Left cardiac atrium (tissue), 4 donors: ENCODE measurements at regions not wholly inside any gene's neighbourhood (a gene's known extent, or its start where the extent isn't known, plus 50 kb on each side); places are given as distances from the start of the nearest gene placed in this dataset.
"Not testable (repeated sequence)": the region's sequence is repeated elsewhere in the genome, so short reads cannot be mapped to it uniquely, and the experiment has no call there.

Experiments used
- ATAC-seq, 2 donors: fragments of 200-7000 bp; cut with Tn5 transposase; one replicate each; pipeline ENCODE4 v1.9.1; 2020; ENCODE audit warnings: mild to moderate bottlenecking in 2 of 2, moderate library complexity in 2 of 2
- DNase-seq: peaks from one replicate; pipeline ENCODE4 v3.0.0-alpha.2; 2020
- intact Hi-C, 2 donors: fragments of 100-400 bp; cut with DNase I; formaldehyde crosslinking; loops; one replicate each; pipeline versions ENCODE4 v1.14.1 to v1.15.1; 2022 to 2023
- microRNA-seq, 2 donors: library from miRNA; unstranded; fragments of <30 nt; microRNA quantifications; one replicate each; pipeline ENCODE4 v1.2.0, GENCODE V29; 2020
- donor health status: DM: no; HTN: yes; CAD: no.
- donor health status: DM: no; HTN: yes; CAD: no; lungs with severe emphysema.
- donor health status: DM: yes; HTN: yes; CAD: no.
- donor health status: Dilated cardiomyopathy.

DNA sequence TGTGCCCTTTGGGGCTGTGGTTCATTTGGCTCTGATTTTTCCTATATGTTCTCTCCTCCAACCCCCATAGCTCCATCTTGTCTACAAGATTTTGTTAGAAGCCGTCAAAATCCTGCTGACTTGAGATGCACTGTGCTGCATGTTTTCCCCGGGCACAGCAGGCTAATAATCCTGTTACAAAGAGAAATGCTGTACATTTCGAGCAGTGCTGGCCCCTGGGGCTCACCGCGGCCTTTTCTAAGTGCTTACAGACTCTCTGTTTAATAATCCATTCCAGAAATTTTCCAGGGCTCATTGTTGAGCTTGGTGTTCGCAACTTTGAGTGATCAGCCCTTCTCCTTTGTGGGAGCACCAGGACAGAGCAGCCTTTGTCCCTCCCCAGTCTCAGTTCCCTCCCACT, 158.6 kb downstream of the OR4F15 start:
- ATAC-seq, DNase-seq, intact Hi-C loops: not testable (repeated sequence)

DNA sequence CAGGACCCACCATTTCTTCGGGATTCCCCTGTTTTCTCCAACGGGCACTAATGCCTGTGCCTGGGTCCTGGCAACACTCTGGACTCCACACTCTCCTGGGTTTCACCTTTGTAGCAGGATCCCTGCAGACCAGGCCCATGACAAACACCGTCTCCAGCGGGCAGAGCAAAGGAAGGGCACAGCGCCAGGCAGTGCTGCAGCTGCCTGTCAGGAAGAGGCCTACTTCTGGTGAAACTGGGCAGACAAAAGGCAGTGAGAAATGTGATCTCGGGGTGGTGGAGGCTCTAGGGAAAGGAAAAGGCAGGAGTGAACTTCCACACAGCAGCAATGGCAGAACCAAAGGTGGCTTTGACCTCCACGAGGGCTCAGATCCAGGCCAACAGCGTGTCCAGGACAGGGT, 165.3 kb downstream of the OR4F15 start:
- intact Hi-C loops, DNase-seq, ATAC-seq: not testable (repeated sequence)

DNA sequence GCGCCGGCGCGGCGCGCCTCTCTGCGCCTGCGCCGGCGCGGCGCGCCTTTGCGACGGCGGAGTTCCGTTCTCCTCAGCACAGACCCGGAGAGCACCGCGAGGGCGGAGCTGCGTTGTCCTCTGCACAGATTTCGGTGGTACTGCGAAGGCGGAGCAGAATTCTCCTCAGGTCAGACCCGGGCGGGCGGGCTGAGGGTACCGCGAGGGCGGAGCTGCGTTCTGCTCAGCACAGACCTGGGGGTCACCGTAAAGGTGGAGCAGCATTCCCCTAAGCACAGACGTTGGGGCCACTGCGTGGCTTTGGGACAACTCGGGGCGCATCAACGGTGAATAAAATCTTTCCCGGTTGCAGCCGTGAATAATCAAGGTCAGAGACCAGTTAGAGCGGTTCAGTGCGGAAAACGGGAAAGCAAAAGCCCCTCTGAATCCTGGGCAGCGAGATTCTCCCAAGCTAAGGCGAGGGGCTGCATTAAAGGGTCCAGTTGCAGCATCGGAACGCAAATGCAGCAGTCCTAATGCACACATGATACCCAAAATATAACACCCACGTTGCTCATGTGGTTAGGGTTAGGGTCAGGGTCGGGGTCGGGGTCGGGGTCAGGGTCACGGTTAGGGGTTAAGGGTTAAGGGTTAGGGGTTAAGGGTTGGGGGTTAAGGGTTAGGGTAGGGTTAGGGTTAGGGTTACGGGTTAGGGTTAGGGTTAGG, 168.4 kb downstream of the OR4F15 start:
- DNase-seq (peak; percentile 12), ATAC-seq (peak in 1 of 2 donors; percentile 77)
- intact Hi-C loops = not testable (repeated sequence)

Small RNA genes in the stretch of these regions (microRNA-seq; reads per million reads assigned to microRNA genes)
- gene MIR1302-10 (0 reads per million in 2 donors), gene MIR6859-3 (0 reads per million in 2 donors)
